Stomach (tissue), 8 donors: ENCODE measurements at regions not wholly inside any gene's neighbourhood (a gene's known extent, or its start where the extent isn't known, plus 50 kb on each side); places are given as distances from the start of the nearest gene placed in this dataset.

Source experiments
- DNase-seq, 2 donors: peaks; one replicate each; pipeline versions ENCODE4 v3.0.0 to v3.0.0-alpha.2; 2013 to 2019
- H3K27ac ChIP-seq, 5 donors: fragments of 200-600 bp in 4 of 5; sonication (generic) in 4 of 5; one replicate each; pipeline ENCODE4 v1.5.1; 2013 to 2019; ENCODE audit warnings: mild to moderate bottlenecking in 1 of 5, moderate library complexity in 1 of 5
- H3K27me3 ChIP-seq, 3 donors: fragments of 200-600 bp; sonication (generic); one replicate each; pipeline ENCODE4 v1.5.1; 2017 to 2019; ENCODE audit warnings: mixed run types in 1 of 3
- H3K36me3 ChIP-seq, 4 donors: fragments of 200-600 bp; sonication (generic); 1 replicate in 3 of 4; 2 replicates in 1 of 4; pipeline ENCODE4 v1.5.1; 2016 to 2019
- H3K4me1 ChIP-seq, 4 donors: fragments of 200-600 bp; sonication (generic); one replicate each; pipeline ENCODE4 v1.5.1; 2016 to 2019
- H3K4me3 ChIP-seq, 4 donors: fragments of 200-600 bp; sonication (generic) in 3 of 4; one replicate each; pipeline ENCODE4 v1.5.1; 2016 to 2019; ENCODE audit warnings: mild to moderate bottlenecking in 1 of 4
- H3K9me3 ChIP-seq, 4 donors: fragments of 200-600 bp; sonication (generic); one replicate each; pipeline ENCODE4 v1.5.1; 2016 to 2019
- CTCF ChIP-seq, 7 experiments: fragments of 450-650 bp in 4 of 7; fragments of 200-600 bp in 3 of 7; sonication (generic) in 3 of 7; IDR thresholded peaks; one replicate each; pipeline ENCODE4 v1.5.1; 2016 to 2019; ENCODE audit warnings: antibody characterized with exemption in 7 of 7, control low read depth in 2 of 7, mild to moderate bottlenecking in 1 of 7
- EP300 ChIP-seq: sonication (generic); formaldehyde crosslinking; IDR thresholded peaks from one replicate; pipeline ENCODE4 v1.6.1; 2017; ENCODE audit warnings: antibody characterized with exemption
- POLR2A ChIP-seq, 4 donors: fragments of 450-650 bp; IDR thresholded peaks; one replicate each; pipeline ENCODE4 v1.6.1; 2016; ENCODE audit warnings: antibody characterized with exemption in 4 of 4, control low read depth in 2 of 4, mild to moderate bottlenecking in 1 of 4, moderate library complexity in 1 of 4
- POLR2AphosphoS5 ChIP-seq, 3 donors: sonication (generic); formaldehyde crosslinking; IDR thresholded peaks; one replicate each; pipeline ENCODE4 v1.6.1; 2016; ENCODE audit warnings: antibody characterized with exemption in 3 of 3
- WGBS, 5 donors: extraction: QIAGEN DNeasy Blood & Tissue Kit in 3 of 5; methylation state at CpG; one replicate each; pipeline versions ENCODE4 v1.1.5 to v1.1.7; 2013 to 2018; 5-methylcytosine and 5-hydroxymethylcytosine counted together
- intact Hi-C: fragments of 100-400 bp; cut with DNase I; formaldehyde crosslinking; loops from one replicate; pipeline ENCODE4 v1.15.1; 2023; ENCODE audit warnings: low total_unique reads
- donor health status: healthy with polysubstance abuse.
- donor health status: Bipolar disorder and iron deficiency.
- donor health status: healthy.

DNA sequence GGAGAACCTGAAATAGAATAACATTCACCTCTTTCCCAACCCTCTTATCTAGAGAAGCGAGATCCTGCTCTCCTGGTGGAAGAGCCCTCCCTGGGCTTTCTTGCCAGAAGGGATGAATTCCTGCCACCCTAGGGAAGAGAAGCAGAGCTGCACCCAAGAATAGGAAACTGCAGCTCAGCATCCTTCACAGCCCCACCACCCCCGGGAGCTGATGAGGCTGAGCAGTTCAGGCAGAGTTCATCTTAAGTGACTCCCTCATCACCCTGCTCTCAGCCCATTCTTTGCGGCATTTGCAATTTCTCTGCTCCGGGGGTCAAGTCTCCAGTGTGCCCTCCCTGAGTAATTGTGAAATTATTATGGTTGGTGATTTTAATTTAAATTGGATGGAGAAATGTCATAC lies 514.9 kb downstream of the BUD13 start:
- 72 to 87% (median 76%) methylated on average over 4 of the region's 4 CpGs for WGBS, 5 donors
- Histone ChIP-seq H3K36me3 (no peaks in the 10 kb centered on the region), H3K4me1 (peaks cover 0 to 4% (median 0%) of the 10 kb centered on the region in 4 donors), H3K4me3 (no peak overlapping the region), H3K27ac (no peak overlapping the region), H3K27me3 (peaks cover 0 to 29% (median 4%) of the 10 kb centered on the region in 3 donors), H3K9me3 (no peaks in the 10 kb centered on the region)
- intact Hi-C loops = no loop called here
- DNase-seq = no peak
- no peak for TF ChIP-seq POLR2A (IDR thresholded peaks at IDR 0.05)
- no peak for TF ChIP-seq CTCF (IDR thresholded peaks at IDR 0.05)
- no peak for TF ChIP-seq EP300
- TF ChIP-seq POLR2AphosphoS5 (IDR thresholded peaks at IDR 0.05) = no peak

- intact Hi-C loops = no loop called here
- WGBS, 5 donors = 0 to 22% (median 6%) methylated on average over 1 of the region's 1 CpG
- peak in 1 of 2 donors; percentile 29 for DNase-seq
Measured at GRCh38 chr11:116257092-116257491, 515.7 kb downstream of the BUD13 start.

DNA sequence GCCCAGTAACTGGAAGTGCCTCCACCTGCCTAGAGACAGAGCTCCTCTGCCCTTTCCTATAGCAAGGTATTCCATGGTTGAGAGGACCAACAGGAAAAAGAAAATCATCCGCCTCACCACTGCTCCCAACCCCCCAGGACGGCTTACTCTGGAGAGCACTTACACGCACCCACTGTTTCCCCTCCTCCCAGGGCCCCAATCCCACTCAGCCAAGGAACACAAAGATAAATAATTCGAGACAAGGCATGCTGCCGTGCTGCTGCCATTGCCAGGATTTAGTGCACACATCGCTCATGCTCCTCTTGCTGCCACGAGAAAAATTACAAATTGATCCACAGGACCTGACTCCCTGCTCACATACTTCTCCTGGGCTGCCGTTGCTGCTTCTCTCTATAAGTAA lies 516.6 kb downstream of the BUD13 start:
- DNase-seq = no peak
- Histone ChIP-seq H3K27me3 (peaks cover 0 to 26% (median 4%) of the 10 kb centered on the region in 3 donors), H3K36me3 (no peaks in the 10 kb centered on the region), H3K9me3 (no peaks in the 10 kb centered on the region), H3K4me3 (no peak overlapping the region), H3K4me1 (no peaks in the 10 kb centered on the region), H3K27ac (no peak overlapping the region)
- WGBS, 5 donors = 47 to 63% (median 57%) methylated on average over 8 of the region's 8 CpGs
- TF ChIP-seq POLR2A (IDR thresholded peaks at IDR 0.05) (no peak), EP300 (no peak), POLR2AphosphoS5 (IDR thresholded peaks at IDR 0.05) (no peak), CTCF (IDR thresholded peaks at IDR 0.05) (no peak)
- intact Hi-C loops = no loop called here

More at GRCh38 chr11:116257092-116257491, 515.7 kb downstream of the BUD13 start:
- Histone ChIP-seq H3K36me3 (no peaks in the 10 kb centered on the region), H3K9me3 (no peaks in the 10 kb centered on the region), H3K4me1 (peaks cover 0 to 2% (median 0%) of the 10 kb centered on the region in 4 donors), H3K4me3 (no peak overlapping the region), H3K27ac (no peak overlapping the region), H3K27me3 (peaks cover 0 to 26% (median 4%) of the 10 kb centered on the region in 3 donors)
- no peak for TF ChIP-seq POLR2A (IDR thresholded peaks at IDR 0.05)
- no peak for TF ChIP-seq EP300
- no peak for TF ChIP-seq CTCF (IDR thresholded peaks at IDR 0.05)
- TF ChIP-seq POLR2AphosphoS5 (IDR thresholded peaks at IDR 0.05) = no peak

GRCh38 chr11:116255321-116255953 lies 517.4 kb downstream of the BUD13 start:
- DNase-seq = no peak

More at GRCh38 chr11:116255321-116255953, 517.4 kb downstream of the BUD13 start:
- no peaks in the 10 kb centered on the region for H3K36me3 ChIP-seq
- TF ChIP-seq POLR2AphosphoS5 (IDR thresholded peaks at IDR 0.05) (no peak), CTCF (IDR thresholded peaks at IDR 0.05) (no peak), POLR2A (IDR thresholded peaks at IDR 0.05) (no peak), EP300 (no peak)
- H3K4me3 ChIP-seq = no peak overlapping the region
- H3K9me3 ChIP-seq = no peaks in the 10 kb centered on the region
- intact Hi-C loops = no loop called here
- H3K27ac ChIP-seq = no peak overlapping the region
- H3K27me3 ChIP-seq = peaks cover 0 to 20% (median 0%) of the 10 kb centered on the region in 3 donors
- WGBS, 5 donors = 59 to 69% (median 66%) methylated on average over 7 of the region's 7 CpGs
- no peaks in the 10 kb centered on the region for H3K4me1 ChIP-seq
